ENCODE measurements at regions not wholly inside any gene's neighbourhood (a gene's known extent, or its start where the extent isn't known, plus 50 kb on each side); places are given as distances from the start of the nearest gene placed in this dataset.

- no peak for DNase-seq
- Histone ChIP-seq H3K36me3 (no peaks in the 10 kb centered on the region), H3K27me3 (ENCODE audit: insufficient read depth, low read depth, severe bottlenecking) (no peaks in the 10 kb centered on the region), H3K27ac (no peak overlapping the region), H3K9me3 (ENCODE audit: severe bottlenecking) (peaks cover 7% of the 10 kb centered on the region), H3K4me3 (ENCODE audit: low read depth, low read length) (no peak overlapping the region)
- peak; percentile 50 for TF ChIP-seq CTCF (IDR thresholded peaks at IDR 0.05; ENCODE audit: low read depth, low read length)
Measured at GRCh38 chr4:79241846-79242245, 84.0 kb downstream of the NAA11 start.

- no peak for TF ChIP-seq CTCF (IDR thresholded peaks at IDR 0.05; ENCODE audit: low read depth, low read length)
- H3K27ac ChIP-seq, result no peak overlapping the region
- H3K4me3 ChIP-seq (ENCODE audit: low read depth, low read length), result no peak overlapping the region
- no peaks in the 10 kb centered on the region for H3K27me3 ChIP-seq (ENCODE audit: insufficient read depth, low read depth, severe bottlenecking)
- H3K9me3 ChIP-seq (ENCODE audit: severe bottlenecking), result no peaks in the 10 kb centered on the region
- DNase-seq, result no peak
- no peaks in the 10 kb centered on the region for H3K36me3 ChIP-seq
Measured at GRCh38 chr4:79237851-79238250, 88.0 kb downstream of the NAA11 start.

GRCh38 chr4:79236785-79237184 lies 89.1 kb downstream of the NAA11 start:
- Histone ChIP-seq H3K4me3 (ENCODE audit: low read depth, low read length) (no peak overlapping the region), H3K36me3 (no peaks in the 10 kb centered on the region), H3K9me3 (ENCODE audit: severe bottlenecking) (no peaks in the 10 kb centered on the region), H3K27me3 (ENCODE audit: insufficient read depth, low read depth, severe bottlenecking) (no peaks in the 10 kb centered on the region), H3K27ac (no peak overlapping the region)
- TF ChIP-seq CTCF (IDR thresholded peaks at IDR 0.05; ENCODE audit: low read depth, low read length), result no peak
- no peak for DNase-seq

GRCh38 chr4:79235095-79235494 lies 90.8 kb downstream of the NAA11 start:
- no peak for TF ChIP-seq CTCF (IDR thresholded peaks at IDR 0.05; ENCODE audit: low read depth, low read length)
- Histone ChIP-seq H3K27ac (no peak overlapping the region), H3K27me3 (ENCODE audit: insufficient read depth, low read depth, severe bottlenecking) (no peaks in the 10 kb centered on the region), H3K4me3 (ENCODE audit: low read depth, low read length) (no peak overlapping the region), H3K36me3 (no peaks in the 10 kb centered on the region), H3K9me3 (ENCODE audit: severe bottlenecking) (no peaks in the 10 kb centered on the region)
- no peak for DNase-seq

- Histone ChIP-seq H3K27me3 (ENCODE audit: insufficient read depth, low read depth, severe bottlenecking) (no peaks in the 10 kb centered on the region), H3K27ac (no peak overlapping the region)
Measured at GRCh38 chr4:79233820-79234219, 92.0 kb downstream of the NAA11 start.

More at GRCh38 chr4:79233820-79234219, 92.0 kb downstream of the NAA11 start:
- DNase-seq, result no peak
- no peak overlapping the region for H3K4me3 ChIP-seq (ENCODE audit: low read depth, low read length)
- H3K36me3 ChIP-seq, result no peaks in the 10 kb centered on the region
- no peaks in the 10 kb centered on the region for H3K9me3 ChIP-seq (ENCODE audit: severe bottlenecking)
- TF ChIP-seq CTCF (IDR thresholded peaks at IDR 0.05; ENCODE audit: low read depth, low read length), result no peak

All from WERI-Rb-1 (cell line).